Brain microvascular endothelial cell (primary cell): ENCODE measurements at regions not wholly inside any gene's neighbourhood (a gene's known extent, or its start where the extent isn't known, plus 50 kb on each side); places are given as distances from the start of the nearest gene placed in this dataset.
"Not testable (repeated sequence)": the region's sequence is repeated elsewhere in the genome, so short reads cannot be mapped to it uniquely, and the experiment has no call there.

Experiments
- DNase-seq: peaks from one replicate; pipeline ENCODE4 v3.0.0-alpha.2; 2020
- H3K27ac ChIP-seq: fragments of 250-450 bp; sonication (Bioruptor Pico); 2 replicates; pipeline ENCODE4 v1.5.1; 2020; ENCODE audit warnings: mild to moderate bottlenecking, moderate library complexity
- H3K27me3 ChIP-seq: fragments of 250-450 bp; sonication (Bioruptor Pico); replicated peaks from 2 replicates; pipeline ENCODE4 v1.5.1; 2020; ENCODE audit warnings: mild to moderate bottlenecking
- H3K36me3 ChIP-seq: fragments of 250-450 bp; sonication (Bioruptor Pico); replicated peaks from 2 replicates; pipeline ENCODE4 v1.5.1; 2020; ENCODE audit warnings: mild to moderate bottlenecking
- H3K4me3 ChIP-seq: 2 replicates; pipeline ENCODE4 v1.5.1; 2011; ENCODE audit warnings: low read depth, mild to moderate bottlenecking, control low read depth, low read length, moderate library complexity
- in situ Hi-C: cut with HindIII; loops from 2 replicates; pipeline ENCODE4 v1.10.0; 2017; ENCODE audit warnings: low sequenced_read_pairs, low pct_ligation_motif_present
- TF ChIP-seq, protein P1 (sequence below): IDR thresholded peaks from 2 replicates; pipeline ENCODE4 v1.5.1; 2011; ENCODE audit warnings: low read depth, mild to moderate bottlenecking, moderate library complexity, low read length, control low read depth, inconsistent platforms; ENCODE audit errors: missing control alignments

DNA sequence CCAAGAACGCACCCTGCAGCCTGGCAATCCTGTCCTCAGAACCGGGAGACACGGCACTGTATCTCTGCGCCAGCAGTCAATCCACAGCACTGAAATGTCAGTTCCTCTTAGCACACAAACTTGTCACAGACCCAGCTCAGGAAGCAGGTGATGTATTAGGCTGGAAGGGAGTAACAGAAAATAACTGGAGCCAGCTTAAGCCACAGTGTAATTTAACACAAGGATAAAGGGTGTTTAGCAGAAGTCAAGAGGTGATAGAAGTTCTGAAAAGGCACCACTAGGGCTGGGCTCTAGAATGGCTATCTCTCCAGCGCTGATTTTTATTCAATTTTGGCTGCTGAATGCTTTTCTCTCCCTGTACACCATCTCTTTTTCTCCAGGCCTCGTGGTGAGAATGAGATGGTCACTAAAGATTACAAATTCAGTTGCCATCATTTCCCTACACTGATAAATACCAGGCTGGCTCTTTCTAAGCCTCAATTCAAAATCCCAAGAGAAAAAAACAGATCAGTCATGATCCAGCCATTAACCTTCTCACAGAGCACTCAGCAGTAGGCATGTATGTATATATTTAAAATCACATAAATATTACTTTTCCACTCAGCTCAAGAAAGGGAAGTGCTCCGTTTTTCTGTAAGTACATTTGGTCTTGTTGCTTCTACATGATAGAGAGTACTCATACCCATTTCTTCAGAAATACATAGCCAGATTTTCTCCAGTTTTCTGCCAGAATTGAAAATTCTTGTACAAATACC lies 102.7 kb upstream of the PRSS1 start:
- TF ChIP-seq, protein P1, sequence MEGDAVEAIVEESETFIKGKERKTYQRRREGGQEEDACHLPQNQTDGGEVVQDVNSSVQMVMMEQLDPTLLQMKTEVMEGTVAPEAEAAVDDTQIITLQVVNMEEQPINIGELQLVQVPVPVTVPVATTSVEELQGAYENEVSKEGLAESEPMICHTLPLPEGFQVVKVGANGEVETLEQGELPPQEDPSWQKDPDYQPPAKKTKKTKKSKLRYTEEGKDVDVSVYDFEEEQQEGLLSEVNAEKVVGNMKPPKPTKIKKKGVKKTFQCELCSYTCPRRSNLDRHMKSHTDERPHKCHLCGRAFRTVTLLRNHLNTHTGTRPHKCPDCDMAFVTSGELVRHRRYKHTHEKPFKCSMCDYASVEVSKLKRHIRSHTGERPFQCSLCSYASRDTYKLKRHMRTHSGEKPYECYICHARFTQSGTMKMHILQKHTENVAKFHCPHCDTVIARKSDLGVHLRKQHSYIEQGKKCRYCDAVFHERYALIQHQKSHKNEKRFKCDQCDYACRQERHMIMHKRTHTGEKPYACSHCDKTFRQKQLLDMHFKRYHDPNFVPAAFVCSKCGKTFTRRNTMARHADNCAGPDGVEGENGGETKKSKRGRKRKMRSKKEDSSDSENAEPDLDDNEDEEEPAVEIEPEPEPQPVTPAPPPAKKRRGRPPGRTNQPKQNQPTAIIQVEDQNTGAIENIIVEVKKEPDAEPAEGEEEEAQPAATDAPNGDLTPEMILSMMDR, result no peak
- no peak for DNase-seq
- in situ Hi-C loops, result no loop called here
- H3K27me3 ChIP-seq, result peaks cover 12% of the 10 kb centered on the region
- H3K27ac ChIP-seq, result no peak overlapping the region
- no peak overlapping the region for H3K4me3 ChIP-seq
- no peaks in the 10 kb centered on the region for H3K36me3 ChIP-seq

DNA sequence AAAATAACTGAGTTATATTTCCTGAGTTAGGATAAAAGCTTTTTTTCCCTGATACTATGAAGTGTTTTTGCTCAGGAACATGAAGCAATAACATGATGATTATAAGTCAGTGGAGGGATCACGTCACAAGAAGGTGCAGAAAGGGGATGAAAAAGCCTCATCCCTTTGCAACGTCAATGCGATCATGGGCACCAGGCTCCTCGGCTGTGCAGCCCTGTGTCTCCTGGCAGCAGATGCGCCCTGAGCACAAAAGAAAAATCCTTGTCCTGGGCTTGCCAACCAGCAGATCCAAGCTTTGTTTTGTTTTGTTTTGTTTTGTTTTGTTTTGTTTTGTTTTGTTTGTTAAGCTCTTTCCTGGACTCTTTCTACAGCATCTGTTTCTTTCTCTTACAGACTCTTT lies 103.5 kb upstream of the PRSS1 start:
- TF ChIP-seq, protein P1, result no peak
- Histone ChIP-seq H3K4me3 (no peak overlapping the region), H3K27me3 (peaks cover 14% of the 10 kb centered on the region), H3K36me3 (no peaks in the 10 kb centered on the region), H3K27ac (no peak overlapping the region)
- in situ Hi-C loops, result no loop called here
- DNase-seq, result no peak

DNA sequence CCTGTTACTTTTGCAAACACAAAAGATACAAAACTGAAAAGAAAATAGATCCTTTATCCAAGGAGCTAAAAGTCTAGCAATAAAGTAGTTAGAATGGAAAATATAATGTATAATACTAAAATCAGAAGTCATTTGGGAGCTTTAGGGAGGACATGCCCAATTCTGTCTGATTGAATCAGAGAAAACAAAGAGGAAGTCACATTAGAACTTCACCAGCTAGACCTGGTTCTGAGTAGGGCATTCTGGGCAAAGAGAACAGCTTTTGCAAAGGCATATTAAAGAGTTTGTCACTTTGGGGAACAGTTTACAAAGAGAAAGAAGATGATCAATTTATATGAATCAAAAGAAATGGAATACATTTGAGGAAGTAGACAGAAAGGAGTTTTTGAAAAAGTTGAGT lies 107.0 kb upstream of the PRSS1 start:
- DNase-seq, result no peak
- TF ChIP-seq, protein P1, result no peak
- Histone ChIP-seq H3K27me3 (peaks cover 10% of the 10 kb centered on the region), H3K27ac (no peak overlapping the region), H3K36me3 (no peaks in the 10 kb centered on the region), H3K4me3 (no peak overlapping the region)
- in situ Hi-C loops, result no loop called here

DNA sequence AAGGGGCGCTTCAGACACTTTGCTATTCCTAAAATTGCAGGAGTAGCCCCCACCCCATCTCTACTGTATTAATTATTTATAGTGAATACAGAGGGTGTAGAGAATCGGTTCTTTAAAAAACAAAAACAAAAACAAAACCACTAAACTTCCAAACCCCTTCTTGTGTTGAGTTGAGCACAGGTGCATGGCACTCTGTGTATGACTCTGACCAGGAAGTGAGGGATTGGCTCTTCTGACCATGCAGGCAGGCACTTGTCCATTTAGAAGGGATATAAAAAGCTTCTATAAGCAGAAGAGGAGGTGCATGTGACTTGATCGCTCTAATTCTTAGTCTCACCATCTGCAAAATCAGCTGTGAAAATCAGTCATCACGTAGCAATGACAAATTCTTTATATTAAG lies 108.0 kb upstream of the PRSS1 start:
- DNase-seq, H3K36me3 ChIP-seq, H3K27ac ChIP-seq, H3K4me3 ChIP-seq, in situ Hi-C loops, H3K27me3 ChIP-seq: not testable (repeated sequence)

DNA sequence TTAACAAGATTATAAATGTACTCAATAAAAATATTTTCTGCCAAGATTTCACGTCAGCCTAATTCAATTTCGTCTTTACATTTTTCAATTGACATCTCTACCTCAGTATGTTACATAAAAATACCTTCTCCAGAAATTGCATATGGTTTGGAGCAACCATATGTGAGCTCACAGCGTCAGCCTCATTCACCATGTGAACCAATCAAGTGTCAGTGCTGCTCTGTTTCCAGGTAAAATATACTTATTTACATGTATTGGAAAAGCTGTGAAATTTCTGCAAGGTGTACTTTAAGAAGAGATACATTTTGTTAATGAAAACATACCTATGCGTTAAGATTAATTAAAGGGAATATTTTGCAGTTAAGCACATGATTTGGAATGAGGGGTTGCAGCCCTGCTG lies 110.7 kb upstream of the PRSS1 start:
- Histone ChIP-seq H3K27me3 (peaks cover 5% of the 10 kb centered on the region), H3K27ac (no peak overlapping the region), H3K4me3 (no peak overlapping the region), H3K36me3 (no peaks in the 10 kb centered on the region)
- DNase-seq, result no peak
- TF ChIP-seq, protein P1, result no peak
- in situ Hi-C loops, result no loop called here

DNA sequence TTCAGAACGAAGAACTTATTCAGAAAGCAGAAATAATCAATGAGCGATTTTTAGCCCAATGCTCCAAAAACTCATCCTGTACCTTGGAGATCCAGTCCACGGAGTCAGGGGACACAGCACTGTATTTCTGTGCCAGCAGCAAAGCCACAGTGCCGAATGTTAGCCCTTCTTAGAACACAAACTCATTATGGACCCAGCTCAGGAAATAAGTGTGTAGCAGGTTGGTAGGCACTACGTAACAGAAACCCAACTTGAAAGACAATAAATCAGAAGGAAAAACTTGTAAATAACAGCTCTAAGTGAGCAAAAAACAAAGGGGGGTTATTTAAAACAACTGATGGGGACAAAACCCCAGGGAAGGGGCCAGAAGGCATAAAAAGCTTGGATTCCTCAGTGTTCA lies 112.0 kb upstream of the PRSS1 start:
- Histone ChIP-seq H3K27me3 (peaks cover 5% of the 10 kb centered on the region), H3K4me3 (no peak overlapping the region), H3K27ac (no peak overlapping the region), H3K36me3 (no peaks in the 10 kb centered on the region)
- in situ Hi-C loops, result no loop called here
- TF ChIP-seq, protein P1, result no peak
- DNase-seq, result no peak
